Activated CD4-positive, alpha-beta T cell treated with anti-CD3 and anti-CD28 coated beads for 4 hours (primary cell): ENCODE measurements at regions not wholly inside any gene's neighbourhood (a gene's known extent, or its start where the extent isn't known, plus 50 kb on each side); places are given as distances from the start of the nearest gene placed in this dataset.
"Not testable (repeated sequence)": the region's sequence is repeated elsewhere in the genome, so short reads cannot be mapped to it uniquely, and the experiment has no call there.

ENCODE experiments used
- DNase-seq, 2 donors: peaks; one replicate each; pipeline ENCODE4 v3.0.0-alpha.2; 2020

GRCh38 chr15:77861997-77862635 lies 215.4 kb downstream of the TBC1D2B start:
- not testable (repeated sequence) for DNase-seq

GRCh38 chr15:77860071-77860691 lies 217.3 kb downstream of the TBC1D2B start:
- no peak for DNase-seq

- no peak for DNase-seq
Observed at GRCh38 chr15:77859491-77860060, 217.9 kb downstream of the TBC1D2B start.

GRCh38 chr15:77858792-77859490 lies 218.6 kb downstream of the TBC1D2B start:
- no peak for DNase-seq

- no peak for DNase-seq
Observed at GRCh38 chr15:77857419-77857818, 220.1 kb downstream of the TBC1D2B start.

GRCh38 chr15:77856705-77857346 lies 220.7 kb downstream of the TBC1D2B start:
- no peak for DNase-seq

- DNase-seq: no peak
Observed at GRCh38 chr15:77855871-77856270, 221.6 kb downstream of the TBC1D2B start.

GRCh38 chr15:77854980-77855379 lies 222.3 kb upstream of the LINGO1 start:
- no peak for DNase-seq

GRCh38 chr15:77853910-77854309 lies 221.2 kb upstream of the LINGO1 start:
- DNase-seq: no peak

GRCh38 chr15:77853008-77853328 lies 220.3 kb upstream of the LINGO1 start:
- no peak for DNase-seq

- no peak for DNase-seq
Observed at GRCh38 chr15:77852241-77853007, 219.7 kb upstream of the LINGO1 start.

GRCh38 chr15:77851691-77852090 lies 219.0 kb upstream of the LINGO1 start:
- no peak for DNase-seq

GRCh38 chr15:77851086-77851485 lies 218.4 kb upstream of the LINGO1 start:
- DNase-seq: no peak

- no peak for DNase-seq
Observed at GRCh38 chr15:77846986-77847385, 214.3 kb upstream of the LINGO1 start.

- DNase-seq: no peak
Observed at GRCh38 chr15:77846360-77846759, 213.6 kb upstream of the LINGO1 start.

GRCh38 chr15:77844798-77845446 lies 212.2 kb upstream of the LINGO1 start:
- no peak for DNase-seq

GRCh38 chr15:77843546-77843945 lies 210.8 kb upstream of the LINGO1 start:
- no peak for DNase-seq

GRCh38 chr15:77840991-77841775 lies 208.5 kb upstream of the LINGO1 start:
- DNase-seq: no peak

GRCh38 chr15:77839970-77840905 lies 207.5 kb upstream of the LINGO1 start:
- DNase-seq: no peak

- no peak for DNase-seq
Observed at GRCh38 chr15:77839456-77839855, 206.7 kb upstream of the LINGO1 start.
